Breast epithelium (tissue), 3 donors: ENCODE measurements at regions not wholly inside any gene's neighbourhood (a gene's known extent, or its start where the extent isn't known, plus 50 kb on each side); places are given as distances from the start of the nearest gene placed in this dataset.

Experiments used
- CTCF ChIP-seq, 3 donors: fragments of 450-650 bp; IDR thresholded peaks; one replicate each; pipeline ENCODE4 v1.5.1; 2016 to 2017; ENCODE audit warnings: antibody characterized with exemption in 3 of 3, mild to moderate bottlenecking in 3 of 3, moderate library complexity in 3 of 3
- POLR2A ChIP-seq: fragments of 450-650 bp; IDR thresholded peaks from one replicate; pipeline ENCODE4 v1.6.1; 2016; ENCODE audit warnings: antibody characterized with exemption, mild to moderate bottlenecking, moderate library complexity
- POLR2AphosphoS5 ChIP-seq, 3 donors: sonication (generic); formaldehyde crosslinking; IDR thresholded peaks; one replicate each; pipeline ENCODE4 v1.6.1; 2017; ENCODE audit warnings: antibody characterized with exemption in 3 of 3

DNA sequence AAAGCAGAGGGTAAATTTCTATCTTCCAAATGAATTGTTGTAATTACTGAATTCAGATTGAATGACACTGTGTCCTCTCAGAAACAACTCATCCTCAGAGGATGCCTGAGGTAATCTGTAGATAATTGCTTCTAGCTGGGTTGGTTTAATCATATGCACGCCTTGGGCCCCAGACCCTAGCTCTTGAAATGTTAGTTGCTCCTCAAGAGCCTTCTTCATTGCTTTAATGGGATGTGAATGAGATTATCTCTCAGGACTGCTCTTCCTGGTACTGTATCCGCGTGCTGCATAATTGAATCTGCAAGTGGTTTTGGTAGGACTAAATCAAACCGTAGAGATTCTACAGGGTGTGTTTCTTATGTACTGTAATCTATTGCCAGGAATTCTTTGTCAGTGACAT is 569.3 kb upstream of the NEGR1 start:
- TF ChIP-seq CTCF (IDR thresholded peaks at IDR 0.05), result no peak
- no peak for TF ChIP-seq POLR2A
- TF ChIP-seq POLR2AphosphoS5 (IDR thresholded peaks at IDR 0.05), result no peak
